Vagina (tissue), 2 donors: ENCODE measurements at regions not wholly inside any gene's neighbourhood (a gene's known extent, or its start where the extent isn't known, plus 50 kb on each side); places are given as distances from the start of the nearest gene placed in this dataset.
A peak's percentile ranks its signal among the peaks of the same experiment; 100 is the strongest.

Source experiments
- DNase-seq, 2 donors: peaks; one replicate each; pipeline ENCODE4 v3.0.0-alpha.2; 2017; ENCODE audit errors: extremely low spot score in 2 of 2
- H3K27ac ChIP-seq: fragments of 200-600 bp; sonication (generic); one replicate; pipeline ENCODE4 v1.5.1; 2019
- H3K27me3 ChIP-seq: fragments of 200-600 bp; sonication (generic); one replicate; pipeline ENCODE4 v1.5.1; 2019
- H3K36me3 ChIP-seq, 2 donors: fragments of 200-600 bp; sonication (generic); one replicate each; pipeline ENCODE4 v1.5.1; 2017 to 2019
- H3K4me1 ChIP-seq: fragments of 200-600 bp; sonication (generic); one replicate; pipeline ENCODE4 v1.5.1; 2019
- H3K4me3 ChIP-seq, 2 donors: fragments of 200-600 bp; sonication (generic); 1 replicate in 1 of 2; 2 replicates in 1 of 2; pipeline ENCODE4 v1.5.1; 2016 to 2019
- H3K9me3 ChIP-seq: fragments of 200-600 bp; sonication (generic); one replicate; pipeline ENCODE4 v1.5.1; 2019
- CTCF ChIP-seq, 3 experiments: fragments of 450-650 bp in 2 of 3; fragments of 200-600 bp in 1 of 3; sonication (generic) in 1 of 3; IDR thresholded peaks; one replicate each; pipeline ENCODE4 v1.5.1; 2017 to 2019; ENCODE audit warnings: antibody characterized with exemption in 3 of 3, mild to moderate bottlenecking in 2 of 3, moderate library complexity in 2 of 3
- POLR2A ChIP-seq, 2 donors: fragments of 450-650 bp; IDR thresholded peaks; one replicate each; pipeline ENCODE4 v1.6.1; 2017; ENCODE audit warnings: antibody characterized with exemption in 2 of 2, mild to moderate bottlenecking in 2 of 2, moderate library complexity in 2 of 2
- POLR2AphosphoS5 ChIP-seq, 2 donors: sonication (generic); formaldehyde crosslinking; IDR thresholded peaks; one replicate each; pipeline ENCODE4 v1.9.0; 2017; ENCODE audit warnings: antibody characterized with exemption in 2 of 2, mild to moderate bottlenecking in 2 of 2, low read depth in 1 of 2; ENCODE audit not compliant: insufficient read depth in 1 of 2
- intact Hi-C: fragments of 100-400 bp; cut with DNase I; formaldehyde crosslinking; loops from one replicate; pipeline ENCODE4 v1.15.1; 2023

- H3K36me3 ChIP-seq: no peaks in the 10 kb centered on the region
- no peaks in the 10 kb centered on the region for H3K9me3 ChIP-seq
- H3K27me3 ChIP-seq: no peaks in the 10 kb centered on the region
- TF ChIP-seq POLR2A (IDR thresholded peaks at IDR 0.05) (no peak), CTCF (IDR thresholded peaks at IDR 0.05) (no peak), POLR2AphosphoS5 (IDR thresholded peaks at IDR 0.05; ENCODE audit: insufficient read depth in 1 of 2, low read depth in 1 of 2) (no peak)
- no peak overlapping the region for H3K27ac ChIP-seq
- intact Hi-C loops: no loop called here
- peak; percentile 61 to 62 for DNase-seq
- H3K4me3 ChIP-seq: no peak overlapping the region
- H3K4me1 ChIP-seq: no peaks in the 10 kb centered on the region
Measured at GRCh38 chr1:22287946-22288520, 145.1 kb upstream of the WNT4 start.

DNA sequence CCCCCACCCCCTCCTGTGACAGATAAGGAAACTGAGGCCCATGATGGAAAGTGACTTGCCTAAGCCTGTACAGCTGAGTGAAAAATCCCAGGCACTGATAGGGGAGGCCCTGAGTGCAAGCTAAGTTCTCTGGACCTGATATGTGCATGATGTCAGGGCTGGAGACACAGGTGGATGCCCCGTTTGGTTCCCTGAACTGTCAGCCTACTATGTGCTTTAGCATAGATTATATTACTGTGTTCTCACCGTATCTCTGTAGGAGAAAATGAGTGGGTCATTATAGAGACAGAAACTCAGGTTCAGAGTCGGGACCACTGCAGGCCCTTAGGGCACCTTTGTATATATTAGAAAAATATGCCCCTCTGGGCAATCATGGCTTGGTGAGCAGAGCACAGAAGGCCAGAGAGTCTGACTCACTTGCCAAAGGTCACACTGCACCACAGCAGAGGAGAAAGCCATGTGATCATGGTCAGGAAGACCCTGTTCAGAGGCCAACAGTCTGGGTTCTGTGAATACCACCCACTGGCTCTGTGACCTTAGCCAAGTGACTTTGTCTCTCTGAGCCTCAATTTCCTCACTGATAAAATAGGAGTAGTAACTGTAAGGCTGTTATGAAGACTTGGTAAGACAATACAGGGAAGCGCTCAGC is 145.8 kb upstream of the WNT4 start:
- H3K27me3 ChIP-seq: no peaks in the 10 kb centered on the region
- intact Hi-C loops: no loop called here
- no peak overlapping the region for H3K4me3 ChIP-seq
- no peaks in the 10 kb centered on the region for H3K36me3 ChIP-seq
- H3K4me1 ChIP-seq: no peaks in the 10 kb centered on the region
- H3K9me3 ChIP-seq: no peaks in the 10 kb centered on the region
- DNase-seq: peak in 1 of 2 donors; percentile 52
- H3K27ac ChIP-seq: no peak overlapping the region
- TF ChIP-seq POLR2AphosphoS5 (IDR thresholded peaks at IDR 0.05; ENCODE audit: insufficient read depth in 1 of 2, low read depth in 1 of 2) (no peak), POLR2A (IDR thresholded peaks at IDR 0.05) (no peak), CTCF (IDR thresholded peaks at IDR 0.05) (no peak)

GRCh38 chr1:22289307-22289995 is 146.6 kb upstream of the WNT4 start:
- H3K4me3 ChIP-seq: no peak overlapping the region
- DNase-seq: peak; percentile 64 to 77

GRCh38 chr1:22290157-22290556 is 147.3 kb upstream of the WNT4 start:
- TF ChIP-seq CTCF (IDR thresholded peaks at IDR 0.05): no peak
- no peak for TF ChIP-seq POLR2AphosphoS5 (IDR thresholded peaks at IDR 0.05; ENCODE audit: insufficient read depth in 1 of 2, low read depth in 1 of 2)
- TF ChIP-seq POLR2A (IDR thresholded peaks at IDR 0.05): no peak
- DNase-seq: peak; percentile 44 to 52
- Histone ChIP-seq H3K27ac (no peak overlapping the region), H3K4me3 (no peak overlapping the region), H3K36me3 (no peaks in the 10 kb centered on the region), H3K4me1 (no peaks in the 10 kb centered on the region), H3K27me3 (no peaks in the 10 kb centered on the region), H3K9me3 (no peaks in the 10 kb centered on the region)
- intact Hi-C loops: no loop called here

More at GRCh38 chr1:22289307-22289995, 146.6 kb upstream of the WNT4 start:
- no peak for TF ChIP-seq POLR2A (IDR thresholded peaks at IDR 0.05)
- H3K27ac ChIP-seq: no peak overlapping the region
- intact Hi-C loops: no loop called here
- H3K9me3 ChIP-seq: no peaks in the 10 kb centered on the region
- no peaks in the 10 kb centered on the region for H3K27me3 ChIP-seq
- no peaks in the 10 kb centered on the region for H3K4me1 ChIP-seq
- no peaks in the 10 kb centered on the region for H3K36me3 ChIP-seq

- Histone ChIP-seq H3K4me3 (no peak overlapping the region), H3K27ac (no peak overlapping the region), H3K36me3 (no peaks in the 10 kb centered on the region), H3K4me1 (no peaks in the 10 kb centered on the region), H3K27me3 (no peaks in the 10 kb centered on the region), H3K9me3 (no peaks in the 10 kb centered on the region)
- intact Hi-C loops: no loop called here
- DNase-seq: peak; percentile 32 to 52
- TF ChIP-seq POLR2AphosphoS5 (IDR thresholded peaks at IDR 0.05; ENCODE audit: insufficient read depth in 1 of 2, low read depth in 1 of 2) (no peak), POLR2A (IDR thresholded peaks at IDR 0.05) (no peak), CTCF (IDR thresholded peaks at IDR 0.05) (no peak)
Measured at GRCh38 chr1:22290611-22291010, 147.7 kb upstream of the WNT4 start.
